Thymus (tissue), 11 donors: ENCODE measurements at regions not wholly inside any gene's neighbourhood (a gene's known extent, or its start where the extent isn't known, plus 50 kb on each side); places are given as distances from the start of the nearest gene placed in this dataset.
"Not testable (repeated sequence)": the region's sequence is repeated elsewhere in the genome, so short reads cannot be mapped to it uniquely, and the experiment has no call there.

ENCODE experiments used
- DNase-seq, 9 donors: peaks; one replicate each; pipeline ENCODE4 v3.0.0-alpha.2; 2013; ENCODE audit warnings: low spot score in 9 of 9, low read depth in 6 of 9, missing footprints in 1 of 9
- H3K27ac ChIP-seq, 2 donors: one replicate each; pipeline ENCODE4 v1.5.1; 2013; ENCODE audit warnings: control low read depth in 1 of 2, low read depth in 1 of 2, low read length in 1 of 2, mild to moderate bottlenecking in 1 of 2, moderate library complexity in 1 of 2
- H3K27me3 ChIP-seq, 2 donors: one replicate each; pipeline ENCODE4 v1.5.1; 2013; ENCODE audit warnings: low read length in 1 of 2; ENCODE audit not compliant: control insufficient read depth in 2 of 2, insufficient read depth in 1 of 2
- H3K36me3 ChIP-seq, 2 donors: one replicate each; pipeline ENCODE4 v1.5.1; 2013; ENCODE audit warnings: low read length in 1 of 2, mild to moderate bottlenecking in 1 of 2, moderate library complexity in 1 of 2; ENCODE audit not compliant: control insufficient read depth in 2 of 2, insufficient read depth in 2 of 2
- H3K4me1 ChIP-seq, 2 donors: one replicate each; pipeline ENCODE4 v1.5.1; 2013; ENCODE audit warnings: low read length in 2 of 2; ENCODE audit not compliant: control insufficient read depth in 2 of 2, insufficient read depth in 2 of 2
- H3K4me3 ChIP-seq, 2 donors: one replicate each; pipeline ENCODE4 v1.5.1; 2013; ENCODE audit warnings: low read length in 2 of 2, control low read depth in 1 of 2, mild to moderate bottlenecking in 1 of 2
- H3K9me3 ChIP-seq, 2 donors: one replicate each; pipeline ENCODE4 v1.5.1; 2013; ENCODE audit warnings: low read length in 1 of 2, mild to moderate bottlenecking in 1 of 2; ENCODE audit not compliant: control insufficient read depth in 2 of 2, insufficient read depth in 1 of 2
- WGBS: extraction: QIAGEN DNeasy Blood & Tissue Kit; methylation state at CpG from one replicate; pipeline ENCODE4 v1.1.7; 2013; 5-methylcytosine and 5-hydroxymethylcytosine counted together
- donor health status: healthy.

DNA sequence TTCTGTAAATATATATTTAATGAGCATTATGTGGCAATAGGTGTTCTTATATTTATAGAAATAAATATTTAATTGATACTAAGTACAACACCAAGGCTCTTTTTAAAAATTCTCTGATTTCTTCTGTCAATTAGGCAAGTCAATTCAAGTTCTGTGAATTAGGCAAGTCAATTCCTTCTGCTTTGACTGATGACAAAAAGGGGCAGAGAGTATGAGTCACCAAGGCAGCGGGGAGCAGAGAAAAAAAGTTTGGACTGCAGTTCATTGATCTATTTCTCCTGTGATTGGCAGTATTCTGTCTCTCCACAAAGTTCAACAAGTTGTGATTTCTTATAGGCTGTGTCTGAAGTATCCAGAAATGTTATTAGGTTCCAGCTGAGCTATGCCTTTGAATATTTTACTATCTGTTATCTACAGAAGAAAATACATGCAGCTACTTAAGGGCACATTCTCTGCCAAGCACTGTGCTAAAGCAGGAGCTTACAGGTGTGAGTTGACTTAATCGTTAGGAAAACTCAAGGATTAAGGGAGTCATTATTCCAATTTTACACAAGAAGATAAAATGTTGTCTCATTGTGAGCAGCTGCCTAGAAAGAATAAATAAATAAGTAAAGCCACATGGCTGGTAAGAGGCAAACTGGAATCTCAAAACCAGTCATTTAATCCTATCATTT is 206.4 kb upstream of the ALG10B start:
- H3K4me3 ChIP-seq: no peak overlapping the region
- no peaks in the 10 kb centered on the region for H3K4me1 ChIP-seq
- H3K27ac ChIP-seq: no peak overlapping the region
- 85% methylated on average over 2 of the region's 2 CpGs for WGBS
- peaks cover 1 to 21% of the 10 kb centered on the region in 2 donors for H3K9me3 ChIP-seq
- no peak for DNase-seq
- no peaks in the 10 kb centered on the region for H3K36me3 ChIP-seq
- H3K27me3 ChIP-seq: no peaks in the 10 kb centered on the region

DNA sequence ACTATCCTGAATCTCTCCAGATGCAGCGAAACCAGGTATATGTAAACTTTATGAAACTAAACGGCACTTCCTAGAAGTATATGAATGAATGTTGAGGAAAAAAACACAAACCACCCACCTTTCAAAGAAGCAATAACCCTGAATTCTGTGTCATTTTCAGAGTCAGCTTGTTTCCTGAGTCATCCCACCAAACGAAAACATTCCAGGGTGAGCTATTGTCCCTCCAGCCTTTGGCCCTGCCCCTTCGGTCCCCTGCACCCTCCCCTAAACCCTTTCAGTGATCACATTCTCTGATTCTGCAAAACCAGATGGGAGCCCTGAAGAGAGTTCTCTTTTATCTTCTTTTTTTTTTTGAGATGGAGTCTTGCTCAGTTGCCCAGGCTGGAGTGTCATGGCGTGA is 202.6 kb upstream of the ALG10B start:
- no peaks in the 10 kb centered on the region for H3K27me3 ChIP-seq
- DNase-seq: no peak
- H3K4me1 ChIP-seq: no peaks in the 10 kb centered on the region
- H3K9me3 ChIP-seq: peaks cover 3 to 25% of the 10 kb centered on the region in 2 donors
- H3K4me3 ChIP-seq: no peak overlapping the region
- no peak overlapping the region for H3K27ac ChIP-seq
- H3K36me3 ChIP-seq: no peaks in the 10 kb centered on the region
- 80% methylated on average over 5 of the region's 5 CpGs for WGBS

DNA sequence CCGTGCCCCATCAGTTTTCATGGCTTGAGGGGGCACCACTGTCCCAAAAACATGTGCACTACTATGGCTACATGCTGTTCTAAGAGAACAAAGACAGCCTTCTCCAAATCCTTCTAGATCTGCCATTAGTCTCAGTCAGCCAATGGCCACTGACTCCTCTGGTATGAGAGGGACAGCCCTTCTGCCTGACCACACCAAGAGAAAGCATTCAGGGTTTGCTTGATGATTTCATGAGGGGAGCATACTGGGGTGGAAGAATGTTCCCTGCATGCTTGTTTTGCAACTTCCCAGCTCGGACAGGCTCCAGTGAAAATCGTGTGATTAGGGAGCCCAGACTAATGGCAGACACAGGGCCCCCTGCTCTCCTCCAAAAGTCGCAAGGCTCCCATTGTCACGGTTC is 199.6 kb upstream of the ALG10B start:
- H3K9me3 ChIP-seq: peaks cover 5 to 16% of the 10 kb centered on the region in 2 donors
- no peaks in the 10 kb centered on the region for H3K27me3 ChIP-seq
- no peaks in the 10 kb centered on the region for H3K36me3 ChIP-seq
- no peak overlapping the region for H3K4me3 ChIP-seq
- WGBS: 68% methylated on average over 5 of the region's 5 CpGs
- H3K4me1 ChIP-seq: no peaks in the 10 kb centered on the region
- DNase-seq: no peak
- no peak overlapping the region for H3K27ac ChIP-seq

DNA sequence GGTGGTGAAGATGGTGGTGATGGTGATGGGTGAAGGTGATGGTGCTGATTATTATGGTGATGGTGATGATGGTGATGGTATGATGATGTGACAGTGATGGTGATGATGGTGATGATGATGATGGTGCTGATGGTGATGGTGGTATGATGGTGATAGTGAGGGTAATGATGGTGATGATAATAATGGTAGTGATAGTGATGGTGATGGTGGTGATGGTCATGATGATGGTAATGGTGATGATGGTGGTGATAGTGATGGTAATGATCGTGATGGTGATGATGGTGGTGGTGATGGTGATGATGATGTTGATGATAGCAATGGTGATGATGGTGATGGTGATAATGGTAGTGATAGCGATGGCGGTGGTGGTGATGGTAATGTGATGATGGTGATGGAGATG is 197.9 kb upstream of the ALG10B start:
- peaks cover 5 to 16% of the 10 kb centered on the region in 2 donors for H3K9me3 ChIP-seq
- no peak overlapping the region for H3K27ac ChIP-seq
- no peak for DNase-seq
- no peaks in the 10 kb centered on the region for H3K27me3 ChIP-seq
- 97% methylated on average over 3 of the region's 3 CpGs for WGBS
- H3K4me1 ChIP-seq: no peaks in the 10 kb centered on the region
- H3K36me3 ChIP-seq: no peaks in the 10 kb centered on the region
- no peak overlapping the region for H3K4me3 ChIP-seq

DNA sequence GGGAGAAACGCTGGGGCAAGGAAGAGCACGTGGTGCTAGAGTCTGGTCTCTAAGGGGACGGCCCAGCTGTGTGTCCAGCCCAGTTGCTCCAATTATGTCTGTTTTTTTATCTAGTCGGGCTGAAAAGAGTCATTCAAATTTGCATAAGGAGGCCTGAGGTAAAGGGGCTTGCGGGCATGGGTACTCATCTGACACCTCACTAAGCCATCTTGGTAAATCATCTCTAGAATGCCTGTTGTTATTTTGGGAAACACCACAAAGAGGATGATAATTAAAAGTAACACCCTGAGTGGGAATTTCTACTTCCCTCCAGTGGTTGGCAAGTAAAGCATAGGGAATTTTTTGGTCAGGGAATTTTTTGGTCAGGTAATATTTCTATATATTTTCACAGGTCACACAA is 196.1 kb upstream of the ALG10B start:
- H3K27ac ChIP-seq: no peak overlapping the region
- H3K4me3 ChIP-seq: no peak overlapping the region
- 83% methylated on average over 5 of the region's 5 CpGs for WGBS
- no peaks in the 10 kb centered on the region for H3K36me3 ChIP-seq
- H3K4me1 ChIP-seq: no peaks in the 10 kb centered on the region
- no peaks in the 10 kb centered on the region for H3K27me3 ChIP-seq
- no peak for DNase-seq
- peaks cover 4 to 14% of the 10 kb centered on the region in 2 donors for H3K9me3 ChIP-seq

DNA sequence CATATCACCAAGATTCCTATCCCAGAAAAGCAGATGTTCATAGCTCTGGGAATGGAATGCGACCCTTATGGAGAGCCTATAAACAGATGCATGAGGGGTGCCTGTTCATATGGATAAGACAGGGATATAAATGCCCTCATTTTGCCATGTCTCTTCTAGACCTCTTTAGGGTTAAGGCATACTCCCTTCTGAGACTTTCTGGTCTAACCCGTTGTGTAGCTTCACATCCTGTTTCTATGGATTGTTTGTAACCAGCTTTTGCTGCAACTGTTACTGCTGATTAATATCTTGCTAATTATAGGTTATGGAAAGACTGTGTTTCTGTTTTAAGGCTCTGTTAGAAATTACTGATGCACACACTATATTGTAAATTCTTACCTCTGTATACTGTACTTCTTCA is 193.5 kb upstream of the ALG10B start:
- 81% methylated on average over 2 of the region's 2 CpGs for WGBS
- not testable (repeated sequence) for H3K27ac ChIP-seq, H3K4me1 ChIP-seq, H3K27me3 ChIP-seq, H3K4me3 ChIP-seq, DNase-seq, H3K36me3 ChIP-seq, H3K9me3 ChIP-seq

DNA sequence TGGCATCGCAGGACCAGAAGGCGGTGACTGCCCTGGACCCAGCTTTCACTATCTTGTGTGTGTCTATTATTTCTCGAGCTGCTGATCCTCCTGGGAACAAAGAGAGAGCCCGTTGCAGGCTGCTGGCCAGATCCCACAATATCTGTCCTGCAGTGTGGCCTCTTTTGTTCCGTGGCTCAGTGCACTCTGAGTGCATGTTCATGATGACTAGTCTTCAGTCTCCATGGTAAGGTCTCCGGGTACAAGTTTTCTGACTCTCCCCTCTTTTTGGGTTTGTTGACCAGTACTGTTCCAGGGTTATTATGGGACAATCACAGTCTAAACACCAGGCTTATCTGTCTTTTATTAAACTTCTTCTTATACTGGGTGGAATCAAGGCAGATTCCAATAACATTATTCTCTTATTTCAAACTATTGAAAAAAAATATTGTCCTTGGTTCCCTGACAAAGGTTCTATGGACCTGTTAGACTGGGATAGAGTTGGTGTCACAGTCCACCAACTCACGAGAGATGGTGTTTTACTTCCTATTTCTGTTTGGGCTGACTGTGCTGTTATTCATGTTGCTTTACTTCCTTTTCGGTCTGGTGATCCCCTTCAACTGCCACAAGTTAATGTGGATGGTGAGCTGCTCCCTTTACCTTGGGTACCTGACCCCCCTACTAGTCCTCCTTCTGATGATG is 192.9 kb upstream of the ALG10B start:
- 83% methylated on average over 8 of the region's 8 CpGs for WGBS
- no peak overlapping the region for H3K4me3 ChIP-seq
- no peak overlapping the region for H3K27ac ChIP-seq
- DNase-seq: no peak
- H3K36me3 ChIP-seq: no peaks in the 10 kb centered on the region
- H3K27me3 ChIP-seq: no peaks in the 10 kb centered on the region
- no peaks in the 10 kb centered on the region for H3K4me1 ChIP-seq
- peaks cover 4 to 6% of the 10 kb centered on the region in 2 donors for H3K9me3 ChIP-seq

DNA sequence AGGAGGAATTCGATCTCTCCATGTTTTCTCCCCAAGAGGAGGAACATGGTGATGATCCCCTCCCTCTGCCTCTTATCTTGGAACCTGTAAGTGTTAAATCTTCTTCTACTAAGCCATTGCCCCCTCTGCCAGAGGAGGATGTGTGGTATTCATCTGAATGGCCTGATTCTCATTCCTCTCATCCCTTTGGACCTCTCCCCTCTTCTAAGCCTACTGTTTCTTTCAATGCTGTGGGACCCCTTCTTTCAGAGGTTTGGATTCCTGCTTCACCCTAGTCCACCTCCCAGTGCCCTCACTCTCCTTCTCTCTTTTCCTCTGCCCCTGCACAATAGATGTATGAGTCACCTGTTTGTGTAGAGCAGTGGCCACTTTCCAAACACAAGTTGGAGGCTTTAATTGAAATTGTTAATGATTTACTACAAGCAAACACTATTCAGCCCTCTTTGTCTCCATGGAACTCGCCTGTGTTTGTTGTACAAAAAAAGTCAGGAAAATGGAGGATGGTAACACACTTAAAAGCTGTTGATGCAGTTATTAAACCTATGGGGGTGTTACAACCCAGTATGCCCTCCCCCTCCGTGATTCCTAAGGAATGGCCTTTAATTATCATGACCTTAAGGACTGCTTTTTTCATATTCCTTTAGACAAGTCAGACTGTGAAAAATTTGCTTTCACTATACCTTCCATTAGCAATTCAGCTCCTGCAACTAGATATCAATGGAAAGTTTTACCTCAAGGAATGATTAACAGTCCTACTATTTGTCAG is 192.1 kb upstream of the ALG10B start:
- DNase-seq: no peak
- no peaks in the 10 kb centered on the region for H3K36me3 ChIP-seq
- no peaks in the 10 kb centered on the region for H3K27me3 ChIP-seq
- H3K27ac ChIP-seq: no peak overlapping the region
- no peak overlapping the region for H3K4me3 ChIP-seq
- H3K4me1 ChIP-seq: no peaks in the 10 kb centered on the region
- H3K9me3 ChIP-seq: peaks cover 2 to 6% of the 10 kb centered on the region in 2 donors
- 52% methylated on average over 3 of the region's 3 CpGs for WGBS

DNA sequence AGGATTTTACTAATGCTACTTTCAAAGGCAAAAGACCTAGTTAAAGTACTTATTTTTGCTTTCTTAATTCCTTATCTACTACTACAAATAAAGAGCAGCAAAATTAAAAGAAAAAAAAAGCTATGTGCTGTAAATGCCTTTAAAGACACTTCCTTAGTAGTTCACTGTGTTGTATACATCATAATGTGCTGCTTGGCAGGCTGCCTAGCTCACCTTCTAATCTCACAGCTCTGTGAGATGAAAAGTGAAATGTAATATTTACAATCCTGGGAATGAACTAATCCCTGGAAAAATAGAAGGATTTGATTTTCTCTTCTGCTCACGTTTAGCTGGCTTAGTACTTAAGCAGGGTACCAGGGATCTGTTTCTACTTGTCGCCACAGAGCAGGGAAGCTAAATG is 184.4 kb upstream of the ALG10B start:
- 60% methylated on average over 2 of the region's 2 CpGs for WGBS
- Histone ChIP-seq H3K4me3 (no peak overlapping the region), H3K27me3 (no peaks in the 10 kb centered on the region), H3K36me3 (no peaks in the 10 kb centered on the region), H3K27ac (no peak overlapping the region), H3K4me1 (no peaks in the 10 kb centered on the region), H3K9me3 (peaks cover 0 to 3% of the 10 kb centered on the region in 2 donors)
- no peak for DNase-seq
